Thyroid gland (tissue), 4 donors: ENCODE measurements at regions not wholly inside any gene's neighbourhood (a gene's known extent, or its start where the extent isn't known, plus 50 kb on each side); places are given as distances from the start of the nearest gene placed in this dataset.

Experiments
- POLR2A ChIP-seq, 2 donors: fragments of 450-650 bp; IDR thresholded peaks; one replicate each; pipeline ENCODE4 v1.6.1; 2017; ENCODE audit warnings: antibody characterized with exemption in 2 of 2, mild to moderate bottlenecking in 2 of 2, moderate library complexity in 1 of 2
- TF ChIP-seq, protein P1 (sequence below), 6 experiments: fragments of 200-600 bp in 3 of 6; fragments of 450-650 bp in 3 of 6; sonication (generic) in 3 of 6; IDR thresholded peaks; one replicate each; pipeline ENCODE4 v1.5.1; 2016 to 2019; ENCODE audit warnings: antibody characterized with exemption in 6 of 6, mild to moderate bottlenecking in 2 of 6, inconsistent platforms in 1 of 6, moderate library complexity in 1 of 6

DNA sequence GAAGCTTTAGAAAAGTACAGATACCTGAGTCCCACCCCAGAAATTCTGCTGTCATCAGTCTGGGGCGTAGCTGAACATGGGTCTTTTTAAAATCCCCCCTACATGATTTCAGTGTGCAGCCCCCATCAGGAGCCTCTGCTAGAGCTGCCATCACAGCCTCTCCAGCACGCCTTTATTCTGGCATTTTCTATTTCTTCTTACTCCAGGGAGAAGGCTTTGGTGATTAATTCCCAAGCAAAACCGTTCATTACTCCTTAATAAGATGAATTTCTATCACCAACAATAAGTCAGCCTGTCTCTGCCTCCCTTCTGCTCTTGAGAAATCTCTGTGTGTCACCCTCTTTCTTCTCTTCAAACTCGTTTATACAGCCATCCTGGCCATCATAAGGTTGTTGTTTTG, 160.3 kb downstream of the KATNAL1 start:
- no peak for TF ChIP-seq POLR2A (IDR thresholded peaks at IDR 0.05)
- TF ChIP-seq, protein P1, sequence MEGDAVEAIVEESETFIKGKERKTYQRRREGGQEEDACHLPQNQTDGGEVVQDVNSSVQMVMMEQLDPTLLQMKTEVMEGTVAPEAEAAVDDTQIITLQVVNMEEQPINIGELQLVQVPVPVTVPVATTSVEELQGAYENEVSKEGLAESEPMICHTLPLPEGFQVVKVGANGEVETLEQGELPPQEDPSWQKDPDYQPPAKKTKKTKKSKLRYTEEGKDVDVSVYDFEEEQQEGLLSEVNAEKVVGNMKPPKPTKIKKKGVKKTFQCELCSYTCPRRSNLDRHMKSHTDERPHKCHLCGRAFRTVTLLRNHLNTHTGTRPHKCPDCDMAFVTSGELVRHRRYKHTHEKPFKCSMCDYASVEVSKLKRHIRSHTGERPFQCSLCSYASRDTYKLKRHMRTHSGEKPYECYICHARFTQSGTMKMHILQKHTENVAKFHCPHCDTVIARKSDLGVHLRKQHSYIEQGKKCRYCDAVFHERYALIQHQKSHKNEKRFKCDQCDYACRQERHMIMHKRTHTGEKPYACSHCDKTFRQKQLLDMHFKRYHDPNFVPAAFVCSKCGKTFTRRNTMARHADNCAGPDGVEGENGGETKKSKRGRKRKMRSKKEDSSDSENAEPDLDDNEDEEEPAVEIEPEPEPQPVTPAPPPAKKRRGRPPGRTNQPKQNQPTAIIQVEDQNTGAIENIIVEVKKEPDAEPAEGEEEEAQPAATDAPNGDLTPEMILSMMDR (IDR thresholded peaks at IDR 0.05): no peak
